KBM-7 (cell line): ENCODE measurements at regions not wholly inside any gene's neighbourhood (a gene's known extent, or its start where the extent isn't known, plus 50 kb on each side); places are given as distances from the start of the nearest gene placed in this dataset.
"Not testable (repeated sequence)": the region's sequence is repeated elsewhere in the genome, so short reads cannot be mapped to it uniquely, and the experiment has no call there.

Experiments
- DNase-seq: peaks from one replicate; pipeline ENCODE4 v3.0.0-alpha.2; 2015
- in situ Hi-C: fragments of 300-500 bp; cut with MboI; formaldehyde crosslinking; loops from 2 replicates; pipeline ENCODE4 v1.14.3; 2020; ENCODE audit warnings: low sequenced_read_pairs, low pct_unique_long_range_greater_than_20kb, mixed read lengths

DNA sequence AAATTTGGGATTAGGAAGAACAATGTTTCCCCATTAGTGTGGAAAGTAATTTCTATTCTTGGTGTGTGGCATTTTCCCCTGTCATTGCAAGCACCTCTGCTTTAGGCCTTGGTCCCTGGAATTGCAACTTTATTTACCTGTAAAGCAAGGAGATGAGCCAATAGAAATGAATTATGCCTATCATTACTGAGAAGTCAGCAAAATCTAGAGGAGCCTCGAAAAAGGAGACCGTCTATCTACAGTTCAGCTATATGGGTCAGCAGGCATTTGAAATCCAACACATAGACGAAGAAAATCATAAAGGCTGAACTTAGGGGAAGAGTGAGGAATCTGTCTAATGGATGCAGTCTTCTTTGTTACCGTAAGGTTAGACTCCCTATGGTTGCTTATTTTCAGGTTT, 161.1 kb downstream of the CCDC71L start:
- in situ Hi-C loops = no loop called here
- DNase-seq = no peak

DNA sequence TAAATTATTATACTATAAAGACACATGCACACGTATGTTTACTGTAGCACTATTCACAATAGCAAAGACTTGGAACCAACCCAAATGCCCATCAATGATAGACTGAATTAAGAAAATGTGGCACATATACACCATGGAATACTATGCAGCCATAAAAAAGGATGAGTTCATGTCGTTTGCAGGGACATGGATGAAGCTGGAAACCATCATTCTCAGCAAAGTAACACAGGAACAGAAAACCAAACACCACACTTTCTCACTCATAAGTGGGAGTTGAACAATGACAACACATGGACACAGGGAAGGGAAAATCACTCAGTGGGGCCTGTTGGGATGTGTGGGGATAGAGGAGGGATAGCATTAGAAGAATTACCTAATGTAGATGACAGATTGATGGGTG, 163.0 kb downstream of the CCDC71L start:
- in situ Hi-C loops = not testable (repeated sequence)

DNA sequence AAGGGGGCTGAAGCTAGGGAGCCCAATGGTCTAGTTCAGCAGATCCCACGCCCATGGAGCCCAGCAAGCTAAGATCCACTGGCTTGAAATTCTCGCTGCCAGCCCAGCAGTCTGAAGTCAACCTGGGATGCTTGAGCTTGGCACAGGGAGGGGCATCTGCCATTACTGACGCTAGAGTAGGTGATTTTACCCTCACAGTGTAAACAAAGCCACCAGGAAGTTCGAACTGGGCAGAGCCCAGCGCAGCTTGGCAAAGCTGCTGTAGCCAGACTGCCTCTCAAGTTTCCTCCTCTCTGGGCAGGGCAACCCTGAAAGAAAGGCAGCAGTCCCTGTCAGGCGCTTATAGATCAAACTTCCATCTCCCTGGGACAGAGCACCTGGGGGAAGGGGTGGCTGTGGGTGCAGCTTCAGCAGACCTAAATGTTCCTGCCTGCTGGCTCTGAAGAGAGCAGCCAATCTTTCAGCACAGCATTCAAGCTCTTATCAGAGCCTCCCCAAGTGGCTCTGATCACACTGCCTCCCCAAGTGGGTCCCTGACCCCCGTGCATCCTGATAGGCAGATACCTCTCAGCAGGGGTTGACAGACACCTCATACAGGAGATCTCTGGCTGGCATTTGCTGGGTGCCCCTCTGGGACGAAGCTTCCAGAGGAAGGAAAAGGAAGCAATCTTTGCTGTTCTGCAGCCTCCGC, 167.8 kb downstream of the CCDC71L start:
- in situ Hi-C loops = no loop called here
- no peak for DNase-seq

More for the DNA sequence above, 163.0 kb downstream of the CCDC71L start:
- DNase-seq = not testable (repeated sequence)

DNA sequence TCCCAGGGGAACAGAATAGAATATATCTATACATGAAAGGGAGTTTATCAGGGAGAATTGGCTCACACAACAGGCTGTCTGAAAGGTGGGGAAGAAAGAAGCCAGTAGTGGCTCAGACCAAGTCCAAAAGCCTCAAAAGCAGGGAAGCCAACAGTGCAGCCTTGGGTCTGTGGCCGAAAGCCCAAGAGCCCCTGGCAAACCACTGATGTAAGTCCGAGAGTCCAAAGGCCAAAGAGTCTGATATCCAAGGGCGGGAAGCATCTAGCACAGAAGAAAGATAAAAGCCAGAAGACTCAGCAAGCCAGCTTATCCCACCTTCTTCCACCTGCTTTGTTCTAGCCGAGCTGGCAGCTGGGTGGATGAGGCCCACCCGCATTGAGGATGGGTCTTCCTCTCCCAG, 172.5 kb downstream of the CCDC71L start:
- in situ Hi-C loops = no loop called here
- DNase-seq = no peak

DNA sequence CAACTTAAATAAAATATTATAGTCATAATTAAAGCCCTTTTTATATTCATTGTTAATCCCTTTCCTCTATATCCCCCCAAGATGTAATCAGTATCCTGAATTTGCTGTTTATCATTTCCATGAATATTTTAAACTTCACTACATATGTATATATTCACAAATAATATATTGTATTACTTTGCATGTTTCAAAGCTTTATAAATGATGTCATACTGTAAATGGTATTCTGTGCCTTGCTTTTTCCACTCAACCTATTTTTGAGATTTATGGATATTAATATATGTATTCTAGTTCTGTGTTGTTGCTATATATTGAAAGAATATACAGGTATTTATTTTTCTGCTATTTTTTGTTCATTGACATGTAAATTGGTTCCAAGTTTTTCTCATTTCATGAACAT, 173.1 kb downstream of the CCDC71L start:
- in situ Hi-C loops = no loop called here
- DNase-seq = no peak

DNA sequence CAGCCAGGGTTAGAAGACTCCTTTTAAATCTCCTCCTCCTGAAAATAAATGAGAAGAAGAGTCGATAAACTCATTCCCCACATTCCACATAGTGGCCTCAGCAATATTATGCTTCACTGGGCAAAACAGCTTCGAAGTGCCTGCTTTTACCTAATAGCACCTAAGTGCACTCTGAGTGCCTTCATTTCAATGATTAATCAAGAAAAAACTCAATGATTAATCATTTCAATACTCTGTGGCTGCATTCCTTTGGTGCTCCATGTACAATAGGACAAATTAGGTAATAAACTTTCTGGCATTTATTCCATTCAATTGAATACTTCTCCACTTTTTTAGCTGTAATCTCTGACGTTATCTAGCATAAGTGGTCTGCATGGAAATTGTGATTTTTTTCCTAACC, 174.6 kb downstream of the CCDC71L start:
- no peak for DNase-seq
- in situ Hi-C loops = no loop called here

DNA sequence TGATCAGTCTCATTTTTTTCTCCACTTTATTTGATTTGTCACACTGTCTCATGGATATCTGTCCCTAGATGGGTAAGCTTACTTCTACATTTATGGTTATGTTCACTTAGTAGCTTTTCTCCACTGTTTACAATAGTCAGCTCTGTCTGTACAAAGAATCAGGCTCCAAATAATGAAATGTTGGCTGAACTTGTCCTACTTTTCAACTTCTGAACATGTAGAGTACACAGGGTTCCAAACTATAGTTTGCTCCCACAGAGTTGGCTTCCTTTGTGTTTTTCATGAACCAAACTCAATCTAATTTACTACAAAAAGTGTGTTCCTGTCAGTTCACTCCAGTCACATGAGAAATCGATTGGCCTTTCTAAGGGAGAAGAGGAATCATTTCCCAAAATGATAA, 175.0 kb downstream of the CCDC71L start:
- in situ Hi-C loops = no loop called here
- no peak for DNase-seq

DNA sequence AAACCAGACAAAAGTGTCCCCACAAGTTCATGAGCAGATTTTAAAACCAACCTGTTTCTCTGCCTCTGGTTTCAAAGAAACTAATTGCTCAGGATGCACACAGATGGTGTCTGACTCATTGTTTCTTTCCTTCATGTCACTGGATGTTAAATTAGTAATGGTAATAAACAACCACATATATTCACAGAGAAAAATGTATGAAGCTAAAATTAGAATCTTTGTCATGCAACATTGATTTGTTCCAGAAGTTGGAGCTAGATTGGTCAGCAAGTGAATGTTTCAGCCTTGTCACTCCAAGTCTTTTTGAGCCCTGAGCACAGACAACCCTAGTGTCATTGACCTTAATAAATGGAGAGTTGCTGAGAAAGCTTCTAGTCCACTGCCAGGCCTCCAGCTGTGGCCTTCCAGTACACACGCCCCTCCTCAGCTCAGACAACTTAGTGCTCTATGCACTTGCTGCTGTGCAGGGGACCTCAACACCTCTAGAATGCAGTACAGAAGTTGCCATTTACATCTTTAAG, 175.9 kb downstream of the CCDC71L start:
- no peak for DNase-seq
- in situ Hi-C loops = no loop called here

DNA sequence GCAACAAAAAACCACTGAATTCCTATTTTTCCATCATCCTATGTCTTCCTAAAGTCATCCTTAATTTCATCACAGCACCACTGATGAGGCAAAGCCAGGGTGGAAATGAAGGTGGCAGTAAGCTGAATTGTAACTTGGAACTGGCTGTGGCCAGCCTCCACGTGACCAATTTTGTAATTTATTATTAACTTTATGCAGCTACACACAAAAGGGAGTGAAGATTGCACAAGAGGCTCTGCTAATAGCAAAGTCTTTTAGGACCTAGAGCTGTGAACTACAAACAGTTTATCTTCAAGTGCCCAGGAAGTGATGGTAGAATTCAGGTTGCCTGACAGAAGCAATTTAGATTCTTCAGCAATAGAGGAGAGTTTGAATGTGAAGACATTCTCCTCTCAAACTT, 176.4 kb downstream of the CCDC71L start:
- DNase-seq = no peak
- in situ Hi-C loops = no loop called here

DNA sequence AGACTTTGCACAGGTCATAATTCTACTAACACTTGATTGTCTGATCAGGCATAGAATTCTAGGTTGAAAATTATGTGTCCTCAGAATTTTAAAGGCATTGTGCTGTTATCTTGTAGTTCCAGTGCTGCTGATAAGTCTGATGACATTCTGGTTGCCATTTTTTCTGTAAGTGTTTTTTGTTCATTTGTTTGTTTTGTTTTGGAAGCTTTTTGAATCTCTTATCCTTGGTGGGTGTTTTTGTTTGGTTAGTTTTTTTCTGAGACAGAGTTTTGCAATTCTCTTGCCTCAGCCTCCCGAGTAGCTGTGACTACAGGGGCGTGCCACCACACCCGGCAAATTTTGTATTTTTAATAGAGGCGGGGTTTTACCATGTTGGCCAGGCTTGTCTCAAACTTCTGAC, 178.9 kb downstream of the CCDC71L start:
- no peak for DNase-seq
- in situ Hi-C loops = no loop called here

DNA sequence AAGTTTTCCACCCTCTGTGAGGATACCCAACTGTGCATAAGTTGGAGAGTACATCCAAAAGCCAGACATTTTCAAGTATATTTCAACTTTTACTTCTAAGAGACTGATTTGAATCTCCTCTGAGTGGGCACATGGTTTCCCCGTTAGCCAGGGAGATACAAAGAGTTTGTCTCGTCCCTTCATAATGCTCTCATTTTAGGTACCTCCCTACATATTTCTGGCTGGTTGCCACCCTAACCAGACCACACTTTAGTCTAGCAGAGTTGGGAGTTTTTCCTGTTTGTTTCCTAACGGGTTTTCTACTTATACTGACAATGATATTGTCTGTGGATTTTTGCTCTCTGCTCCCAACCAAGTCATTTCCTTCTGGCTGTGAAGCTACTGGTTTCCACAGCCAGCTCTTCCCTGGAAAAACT, 180.3 kb downstream of the CCDC71L start:
- in situ Hi-C loops = no loop called here

DNA sequence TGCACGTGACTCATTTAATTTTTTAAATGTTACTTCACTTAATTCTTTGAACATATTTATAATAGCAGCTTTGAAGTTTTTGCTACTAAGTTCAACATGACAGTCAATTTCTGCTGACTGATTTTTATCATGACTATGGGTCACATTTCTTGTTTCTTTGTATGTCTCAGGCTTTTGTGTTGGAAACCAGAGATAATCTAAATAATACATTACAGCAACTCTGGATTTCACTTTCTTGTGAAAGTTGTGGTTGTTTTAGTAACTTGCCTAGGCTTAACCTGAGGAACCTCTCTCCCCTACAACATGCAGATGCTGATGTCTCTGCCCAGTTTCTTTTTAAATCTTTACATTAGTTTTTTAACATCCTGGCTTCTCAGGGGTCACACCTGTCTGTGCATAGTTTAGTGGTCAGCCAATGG, 180.8 kb downstream of the CCDC71L start:
- in situ Hi-C loops = no loop called here
- no peak for DNase-seq

More for the DNA sequence above, 180.3 kb downstream of the CCDC71L start:
- no peak for DNase-seq

DNA sequence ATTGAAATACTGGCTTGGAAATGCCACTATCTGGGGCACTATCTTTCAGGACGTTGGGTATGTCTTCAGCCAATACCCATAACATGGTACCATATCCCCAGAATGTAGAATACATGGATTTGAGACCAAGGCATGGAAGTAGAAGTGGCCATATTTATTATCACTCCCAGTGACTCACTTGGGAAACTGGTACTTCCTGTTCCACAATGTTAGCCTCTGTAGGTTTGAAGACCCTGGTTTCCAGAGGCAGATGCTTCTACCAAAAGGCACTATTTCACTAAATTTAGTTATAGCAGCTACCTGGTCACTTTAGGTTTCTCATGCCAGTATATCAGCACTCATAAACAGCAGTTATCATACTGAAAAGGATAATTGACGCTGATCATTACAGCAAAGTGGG, 184.2 kb downstream of the CCDC71L start:
- in situ Hi-C loops = no loop called here
- no peak for DNase-seq

DNA sequence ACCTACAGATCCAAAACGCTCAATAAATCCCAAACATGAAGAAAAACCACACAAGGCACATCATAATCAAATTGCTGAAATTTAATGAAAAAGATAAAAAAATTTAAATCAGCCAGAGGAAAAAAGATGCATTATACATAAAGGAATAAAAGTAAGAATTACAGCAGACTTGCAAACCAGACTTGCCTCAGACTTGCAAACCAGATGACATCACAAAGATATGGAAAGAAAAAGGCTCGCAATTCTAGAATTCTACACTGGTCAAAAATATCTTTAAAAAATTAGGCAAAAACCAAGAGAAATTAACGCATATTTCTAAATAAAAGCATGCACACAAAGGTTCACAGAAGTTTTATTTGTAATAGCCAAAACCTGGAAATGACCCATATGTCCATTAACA, 188.0 kb upstream of the NAMPT start:
- no peak for DNase-seq
- in situ Hi-C loops = no loop called here

DNA sequence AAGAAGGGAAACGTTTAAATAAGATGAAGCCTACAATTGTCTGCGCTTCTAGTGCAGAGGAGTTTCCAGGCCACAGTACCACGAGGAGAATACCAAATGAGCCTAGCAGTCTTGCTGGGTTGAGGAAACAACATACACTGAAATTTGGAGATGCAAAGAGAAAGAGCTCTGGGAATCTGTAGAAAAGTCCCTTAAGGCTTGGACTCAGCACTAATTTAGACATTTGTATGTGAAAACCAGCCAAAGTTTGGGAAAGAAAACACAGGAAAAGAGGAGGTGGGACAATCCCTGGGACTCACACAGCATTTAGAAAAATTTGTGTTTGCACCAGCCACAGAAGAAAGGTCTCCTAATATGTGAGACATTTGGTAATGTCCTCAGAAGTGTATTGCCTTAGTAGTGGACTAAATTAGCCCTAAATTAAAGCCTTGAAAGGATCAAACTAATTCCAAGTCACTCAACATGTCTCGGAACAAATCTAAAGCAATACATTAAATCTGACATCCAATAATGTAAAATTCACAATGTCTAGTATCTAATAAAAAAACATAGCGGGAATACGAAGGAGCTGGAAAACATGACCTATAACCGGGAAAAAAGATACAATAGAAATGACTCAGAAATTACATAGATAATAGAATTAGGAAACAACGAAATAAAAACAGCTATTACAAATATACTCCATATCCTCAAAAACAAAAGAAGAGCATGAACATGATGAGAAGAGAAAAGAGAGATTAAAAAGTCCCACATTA, 187.1 kb upstream of the NAMPT start:
- in situ Hi-C loops = no loop called here
- no peak for DNase-seq

DNA sequence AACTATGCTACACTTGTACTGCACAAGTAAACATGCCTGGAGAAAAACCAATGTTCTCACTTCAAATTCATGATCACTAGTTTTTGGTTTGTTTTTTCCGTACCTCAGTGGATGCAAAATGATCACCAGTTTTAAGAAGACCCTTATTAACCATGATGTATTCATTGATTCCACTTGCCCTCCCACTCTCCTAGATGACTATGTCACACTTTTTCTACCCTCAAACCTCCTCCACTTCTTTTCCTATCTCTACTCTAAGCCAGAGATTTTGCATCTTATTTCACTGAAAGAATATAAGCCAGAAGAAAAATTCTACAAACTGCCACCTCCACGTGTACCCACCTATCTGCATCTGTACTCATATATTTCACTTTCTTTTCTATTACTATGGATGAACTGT, 186.2 kb upstream of the NAMPT start:
- no peak for DNase-seq
- in situ Hi-C loops = no loop called here

DNA sequence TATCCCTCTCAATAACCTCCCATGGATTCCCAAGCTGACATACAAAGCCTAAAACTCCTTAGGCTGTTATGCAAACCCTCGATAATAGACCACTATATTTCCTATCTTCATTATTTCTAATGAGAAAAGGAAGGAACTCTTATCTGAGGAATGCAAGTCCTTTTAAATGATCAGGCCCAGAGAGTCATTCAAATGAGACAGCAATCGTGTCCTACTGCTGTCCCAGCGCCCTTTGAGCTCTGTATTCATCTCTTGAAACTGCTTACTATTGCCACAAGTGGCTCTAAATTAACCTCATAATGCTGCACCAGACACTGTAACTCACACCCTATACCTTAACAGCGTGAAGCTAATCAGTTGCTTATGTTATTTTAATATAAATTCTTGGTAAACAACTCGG, 182.1 kb upstream of the NAMPT start:
- in situ Hi-C loops = loop anchor here (10.0 kb wide), 1 partner anchor 292 kb away; no protein-coding TSS in a partner anchor
- no peak for DNase-seq

DNA sequence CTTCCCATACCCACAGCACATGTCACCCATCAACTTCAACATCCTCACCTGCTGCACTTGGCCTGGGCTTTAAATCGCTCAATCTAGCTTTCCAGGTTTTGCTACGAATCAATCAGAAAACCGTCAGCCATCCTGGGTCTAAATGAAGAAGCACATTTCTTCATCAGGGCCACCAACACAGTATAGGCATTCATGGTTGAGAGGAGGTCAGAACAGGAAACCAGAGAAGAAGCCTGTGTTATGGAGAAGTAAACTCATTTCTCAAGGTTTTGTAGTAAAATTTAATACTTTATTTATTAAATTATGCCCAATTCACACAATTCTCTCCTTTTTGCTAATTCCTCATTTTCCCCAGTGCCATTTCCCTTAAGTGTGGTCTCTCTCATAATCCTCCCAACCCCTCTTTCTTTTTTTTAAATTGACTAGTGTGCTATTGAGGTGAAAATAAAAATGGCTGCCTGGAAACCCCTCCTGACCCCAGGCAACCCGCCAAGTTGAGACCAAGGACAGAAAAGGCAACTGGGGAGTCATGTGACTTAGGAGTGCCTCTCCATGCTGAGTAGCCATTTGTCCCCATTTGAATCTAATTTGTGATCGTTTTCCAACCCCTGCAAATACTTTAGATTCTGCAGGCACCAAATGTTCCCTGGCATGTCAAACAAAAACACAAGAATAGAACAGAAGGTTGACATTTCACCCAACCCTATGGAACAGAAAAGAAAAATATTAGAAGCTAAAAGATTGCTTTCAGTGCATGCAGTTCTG, 181.1 kb upstream of the NAMPT start:
- in situ Hi-C loops = loop anchor here (10.0 kb wide), 1 partner anchor 291 kb away; no protein-coding TSS in a partner anchor
- no peak for DNase-seq

DNA sequence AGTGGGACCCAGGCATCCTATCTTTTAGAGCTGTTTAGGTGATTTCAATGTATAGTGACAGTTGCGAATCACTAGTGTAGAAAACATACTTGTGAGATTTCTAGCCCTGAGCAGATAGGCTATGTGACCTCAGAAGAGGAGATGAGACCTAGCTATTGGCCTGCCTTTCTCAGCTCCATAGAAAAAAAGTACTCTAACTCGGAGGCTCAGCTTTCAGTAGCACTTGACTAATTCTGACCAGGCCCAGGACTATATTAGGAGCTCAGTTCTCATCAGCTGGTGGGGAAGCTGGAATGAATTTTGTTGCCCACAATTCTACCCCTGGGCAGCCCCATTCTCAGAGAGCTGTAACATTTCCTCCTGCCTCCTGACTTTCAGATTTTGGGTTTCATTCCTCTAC, 179.9 kb upstream of the NAMPT start:
- DNase-seq = no peak
- in situ Hi-C loops = loop anchor here (10.0 kb wide), 1 partner anchor 290 kb away; no protein-coding TSS in a partner anchor
